H1 (cell line): ENCODE measurements at regions not wholly inside any gene's neighbourhood (a gene's known extent, or its start where the extent isn't known, plus 50 kb on each side); places are given as distances from the start of the nearest gene placed in this dataset.

Source experiments
- JUND ChIP-seq: IDR thresholded peaks from 2 replicates; pipeline ENCODE4 v1.6.1; 2011; ENCODE audit warnings: mild to moderate bottlenecking, improper control_type of control experiment, low read length
- RAD21 ChIP-seq, 2 experiments: IDR thresholded peaks in 1 of 2; conservative IDR thresholded peaks in 1 of 2; 2 replicates each; pipeline ENCODE4 v1.6.1; 2011; ENCODE audit warnings: low read depth in 2 of 2, low read length in 2 of 2, improper control_type of control experiment in 1 of 2, inconsistent platforms in 1 of 2, mild to moderate bottlenecking in 1 of 2, moderate library complexity in 1 of 2
- SRF ChIP-seq: IDR thresholded peaks from 2 replicates; pipeline ENCODE4 v1.6.1; 2011; ENCODE audit warnings: mild to moderate bottlenecking, low read depth, low read length, moderate library complexity
- YY1 ChIP-seq: IDR thresholded peaks from 2 replicates; pipeline ENCODE4 v1.6.1; 2011; ENCODE audit warnings: low read depth, mild to moderate bottlenecking, low read length
- TF ChIP-seq, protein P1 (sequence below): IDR thresholded peaks from 2 replicates; pipeline ENCODE4 v1.6.1; 2012; ENCODE audit warnings: low read length, inconsistent platforms

DNA sequence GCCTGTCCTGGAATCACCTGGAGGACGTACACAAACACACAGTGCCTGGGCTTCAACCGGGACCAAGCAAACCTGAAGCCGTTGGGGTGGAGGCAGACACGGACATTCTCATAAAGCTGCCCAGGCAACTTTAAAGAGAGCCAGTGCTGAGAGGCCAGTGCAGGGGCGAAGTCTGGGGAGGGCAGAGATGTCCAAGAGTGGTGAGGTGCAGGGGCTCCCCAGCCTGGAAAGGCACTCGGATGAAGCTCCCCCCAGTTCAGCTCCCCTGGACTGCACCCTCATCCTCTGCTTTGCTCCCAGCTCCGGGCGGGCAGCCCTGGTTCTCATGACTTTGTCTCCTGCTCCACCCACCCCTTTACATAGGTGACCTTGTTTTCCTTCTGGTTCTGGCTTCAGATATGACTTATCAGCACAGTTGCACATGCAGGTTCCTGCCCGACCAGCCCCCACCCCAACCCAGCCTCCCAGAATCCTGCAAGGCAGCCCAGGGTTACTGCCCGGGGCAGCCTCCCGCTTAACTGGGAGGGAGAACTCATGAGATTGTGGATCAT lies 60.8 kb upstream of the EEPD1 start (continued):
- TF ChIP-seq, protein P1, sequence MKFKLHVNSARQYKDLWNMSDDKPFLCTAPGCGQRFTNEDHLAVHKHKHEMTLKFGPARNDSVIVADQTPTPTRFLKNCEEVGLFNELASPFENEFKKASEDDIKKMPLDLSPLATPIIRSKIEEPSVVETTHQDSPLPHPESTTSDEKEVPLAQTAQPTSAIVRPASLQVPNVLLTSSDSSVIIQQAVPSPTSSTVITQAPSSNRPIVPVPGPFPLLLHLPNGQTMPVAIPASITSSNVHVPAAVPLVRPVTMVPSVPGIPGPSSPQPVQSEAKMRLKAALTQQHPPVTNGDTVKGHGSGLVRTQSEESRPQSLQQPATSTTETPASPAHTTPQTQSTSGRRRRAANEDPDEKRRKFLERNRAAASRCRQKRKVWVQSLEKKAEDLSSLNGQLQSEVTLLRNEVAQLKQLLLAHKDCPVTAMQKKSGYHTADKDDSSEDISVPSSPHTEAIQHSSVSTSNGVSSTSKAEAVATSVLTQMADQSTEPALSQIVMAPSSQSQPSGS, result no peak
- TF ChIP-seq SRF, result no peak
- no peak for TF ChIP-seq YY1
- no peak for TF ChIP-seq RAD21 (IDR thresholded peaks at IDR 0.05 in 1 of 2, conservative IDR thresholded peaks at IDR 0.05 in 1 of 2; ENCODE audit: low read depth in 2 of 2, low read length in 2 of 2)
- no peak for TF ChIP-seq JUND
